Motor neuron (in vitro differentiated cells): ENCODE measurements at regions not wholly inside any gene's neighbourhood (a gene's known extent, or its start where the extent isn't known, plus 50 kb on each side); places are given as distances from the start of the nearest gene placed in this dataset.

Experiments
- ATAC-seq, 8 experiments: fragments of 200-7000 bp; cut with Tn5 transposase; replicated peaks in 6 of 8; 2 replicates each; pipeline ENCODE4 v1.8.0; 2021; ENCODE audit warnings: mild to moderate bottlenecking in 8 of 8, moderate library complexity in 8 of 8
- H3K27ac ChIP-seq, 2 donors: fragments of 250-450 bp; sonication (Bioruptor Pico); 2 replicates each; pipeline ENCODE4 v1.9.0; 2021; ENCODE audit warnings: antibody characterized with exemption in 2 of 2, mild to moderate bottlenecking in 2 of 2, moderate library complexity in 1 of 2
- H3K4me1 ChIP-seq, 2 donors: fragments of 250-450 bp; sonication (Bioruptor Pico); replicated peaks in 1 of 2; 2 replicates each; pipeline ENCODE4 v1.6.1; 2021; ENCODE audit warnings: antibody characterized with exemption in 2 of 2, mild to moderate bottlenecking in 2 of 2, moderate library complexity in 1 of 2
- H3K4me3 ChIP-seq, 5 donors: fragments of 250-450 bp; sonication (Bioruptor Pico); 2 replicates each; pipeline ENCODE4 v1.9.0; 2021; ENCODE audit warnings: antibody characterized with exemption in 5 of 5, mild to moderate bottlenecking in 5 of 5, moderate library complexity in 4 of 5
- WGBS, 10 experiments: fragments of 450-650 bp; shearing (Covaris generic); methylation state at CpG; one replicate each; pipeline ENCODE4 v1.0.0; 2022; 5-methylcytosine and 5-hydroxymethylcytosine counted together
- in situ Hi-C, 9 experiments: fragments of 400-800 bp; cut with MboI; loops; one replicate each; pipeline ENCODE4 v1.15.0; 2021; ENCODE audit warnings: low sequenced_read_pairs in 9 of 9, low pct_unique_long_range_greater_than_20kb in 2 of 9; ENCODE audit not compliant: unreplicated experiment in 9 of 9

GRCh38 chr1:25084407-25084806, 147.9 kb downstream of the SYF2 start:
- in situ Hi-C loops: no loop called here
- Histone ChIP-seq H3K4me3 (no peak overlapping the region), H3K27ac (no peak overlapping the region), H3K4me1 (peaks cover 5 to 10% of the 10 kb centered on the region in 2 donors)
- no peak for ATAC-seq
- 0 to 75% (median 29%) methylated on average over 1 of the region's 1 CpG; no CpG with 5 or more reads in 5 of the 10 experiments for WGBS, 10 experiments

DNA sequence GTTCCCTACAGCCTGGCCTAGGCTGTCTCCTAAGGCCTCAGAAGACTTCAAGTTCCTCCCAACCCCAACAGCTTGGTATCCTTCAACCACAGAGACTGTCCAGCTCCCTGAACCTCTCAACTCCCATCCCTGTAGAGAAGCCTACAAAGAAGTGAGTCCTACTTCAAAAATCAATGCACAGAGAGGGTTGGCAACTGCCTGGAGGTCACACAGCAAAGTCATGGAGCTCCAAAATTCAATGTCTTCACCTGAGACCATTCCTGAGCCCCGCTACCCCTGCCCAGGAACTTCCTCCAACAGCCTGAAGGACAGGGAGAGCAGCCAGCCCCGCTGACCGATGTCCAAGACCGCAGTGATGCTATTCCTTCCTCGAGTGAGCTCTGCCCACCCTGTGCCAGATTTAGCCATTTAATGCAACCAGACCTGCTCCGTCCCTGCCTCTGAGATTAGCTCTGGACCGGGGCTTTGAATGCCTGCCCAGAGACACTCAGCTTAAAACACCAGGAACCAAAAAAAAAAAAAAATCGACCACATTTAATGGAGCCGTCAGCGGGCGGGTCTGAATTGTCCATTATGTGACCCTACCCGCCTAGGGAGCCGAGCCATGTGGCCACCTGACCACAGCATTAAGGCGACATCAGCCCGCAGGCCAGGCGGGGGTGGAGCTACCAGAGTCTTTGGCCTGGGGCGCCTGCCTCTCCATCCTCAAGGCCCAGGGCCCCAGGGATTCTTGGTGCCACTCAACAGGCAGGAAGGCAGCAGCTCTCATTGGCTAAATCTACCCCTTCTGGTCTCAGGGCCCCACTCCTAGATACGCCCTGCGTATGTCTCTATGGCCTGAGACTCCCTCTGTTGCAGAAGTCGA, 148.6 kb downstream of the SYF2 start:
- H3K4me3 ChIP-seq: no peak overlapping the region
- WGBS, 10 experiments: 0 to 86% (median 68%) methylated on average over 1 to 18 of the region's 20 CpGs; no CpG with 5 or more reads in 3 of the 10 experiments
- in situ Hi-C loops: no loop called here
- peaks cover 5 to 8% of the 10 kb centered on the region in 2 donors for H3K4me1 ChIP-seq
- H3K27ac ChIP-seq: no peak overlapping the region
- ATAC-seq: peak in 7 of 8 experiments; percentile 28 to 92 (median 82)

GRCh38 chr1:25082995-25083394, 149.3 kb downstream of the SYF2 start:
- WGBS, 10 experiments: 80 to 88% methylated on average over 1 to 4 of the region's 5 CpGs; no CpG with 5 or more reads in 8 of the 10 experiments
- ATAC-seq: no peak
- H3K4me1 ChIP-seq: peaks cover 5 to 8% of the 10 kb centered on the region in 2 donors
- H3K27ac ChIP-seq: no peak overlapping the region
- no peak overlapping the region for H3K4me3 ChIP-seq
- in situ Hi-C loops: no loop called here

DNA sequence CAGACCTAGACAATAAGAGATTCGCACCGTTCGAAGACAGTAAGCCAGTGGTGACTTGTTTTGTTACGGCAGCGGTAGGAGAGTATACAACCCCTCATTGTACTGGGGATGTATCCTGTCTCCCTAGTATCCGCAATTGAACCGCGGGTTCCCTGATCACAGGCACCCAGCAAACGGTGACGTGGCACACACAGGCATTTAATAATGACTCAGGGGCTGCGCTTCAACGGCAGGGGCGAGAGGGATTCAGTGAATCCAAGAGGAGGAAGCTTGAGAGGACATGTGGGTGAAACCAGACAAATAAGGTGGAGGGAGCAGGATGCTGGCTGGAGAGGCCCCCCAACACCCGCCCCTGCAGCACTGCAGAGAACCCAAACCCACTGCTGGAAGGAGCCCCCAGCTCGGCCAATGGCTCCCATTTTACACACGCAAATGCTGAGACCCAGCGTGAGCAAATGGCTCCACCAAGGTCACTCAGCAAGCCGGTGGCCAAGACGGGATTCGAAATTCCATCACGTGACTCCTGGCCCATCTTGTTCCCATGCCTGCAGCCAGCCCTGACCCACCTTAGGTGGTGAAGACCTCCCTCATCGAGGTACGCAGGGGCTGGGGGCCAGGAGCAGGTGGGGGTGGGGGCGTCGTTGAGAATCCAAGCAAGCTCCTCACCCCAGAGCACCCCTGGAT, 149.9 kb downstream of the SYF2 start:
- ATAC-seq: no peak
- H3K4me1 ChIP-seq: peaks cover 5 to 8% of the 10 kb centered on the region in 2 donors
- no peak overlapping the region for H3K27ac ChIP-seq
- H3K4me3 ChIP-seq: no peak overlapping the region
- WGBS, 10 experiments: 73 to 90% (median 83%) methylated on average over 12 to 17 of the region's 25 CpGs; no CpG with 5 or more reads in 6 of the 10 experiments
- in situ Hi-C loops: no loop called here

DNA sequence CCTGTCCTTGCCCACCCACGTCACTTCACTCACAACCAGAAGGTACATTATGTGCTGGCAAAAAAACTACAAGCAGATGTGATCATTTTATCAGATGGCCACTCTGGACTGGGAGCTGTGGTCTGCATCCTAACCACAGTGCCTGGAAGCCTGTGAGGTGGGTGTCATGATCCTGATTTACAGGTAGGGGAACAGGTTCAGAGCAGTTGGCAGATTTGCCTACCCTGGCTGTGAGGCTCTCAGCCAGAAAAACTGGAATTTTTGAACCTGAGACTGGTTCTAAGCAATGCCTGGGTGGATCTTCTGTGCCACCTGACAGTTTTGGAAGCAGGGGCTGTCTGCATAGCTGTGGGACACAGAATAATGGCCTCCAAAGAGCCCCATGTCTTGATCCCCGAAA, 150.8 kb downstream of the SYF2 start:
- in situ Hi-C loops: no loop called here
- WGBS, 10 experiments: 20 to 100% (median 80%) methylated on average over 1 to 2 of the region's 2 CpGs; no CpG with 5 or more reads in 5 of the 10 experiments
- ATAC-seq: no peak
- Histone ChIP-seq H3K27ac (no peak overlapping the region), H3K4me3 (no peak overlapping the region), H3K4me1 (peaks cover 5 to 8% of the 10 kb centered on the region in 2 donors)

DNA sequence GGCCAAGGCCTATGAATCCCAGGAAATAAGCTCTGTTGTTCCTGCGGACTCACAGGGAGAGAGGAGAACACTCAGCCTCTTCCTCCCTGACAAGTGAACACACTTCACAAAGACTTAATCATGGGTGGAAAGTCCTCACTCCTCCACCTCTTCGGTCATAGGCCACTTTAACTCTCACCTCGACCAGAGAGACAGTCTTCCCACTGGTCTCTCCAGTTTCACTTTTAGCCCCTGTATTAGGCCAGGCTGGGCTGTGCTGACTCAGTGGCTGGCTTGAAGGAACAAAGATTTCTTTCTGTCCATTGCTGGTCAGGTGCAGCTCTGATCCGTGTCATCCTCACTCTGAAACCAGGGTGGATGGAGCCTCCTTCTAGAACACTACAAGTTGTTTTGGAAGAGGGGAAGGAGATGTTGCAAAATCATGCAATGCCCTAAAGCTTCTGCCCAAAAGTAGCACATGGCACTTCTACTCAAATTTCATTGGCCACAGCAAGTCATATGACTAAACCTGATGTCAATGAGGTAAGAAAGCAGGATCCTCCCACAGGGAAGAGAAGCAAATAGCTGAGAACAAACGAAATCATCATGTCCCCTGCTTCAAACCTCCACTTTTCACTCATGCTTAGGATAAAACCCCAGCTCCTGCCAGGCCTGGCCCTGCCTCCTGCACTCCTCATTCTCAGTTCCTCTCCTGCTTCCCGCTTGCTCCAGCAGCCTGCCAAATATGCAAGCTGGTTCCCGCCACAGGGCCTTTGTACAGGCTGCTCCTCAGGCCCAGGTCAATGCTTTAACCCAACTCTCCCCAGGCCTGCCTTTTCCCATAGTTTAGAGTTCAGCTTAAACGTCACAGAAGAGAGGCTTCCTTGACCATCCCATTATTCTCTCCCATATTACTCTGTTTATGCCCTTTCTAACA, 150.5 kb upstream of the RUNX3 start:
- in situ Hi-C loops: no loop called here
- WGBS, 10 experiments: 14 to 80% (median 67%) methylated on average over 1 to 8 of the region's 8 CpGs; no CpG with 5 or more reads in 1 of the 10 experiments
- Histone ChIP-seq H3K4me3 (no peak overlapping the region), H3K4me1 (peaks cover 5 to 8% of the 10 kb centered on the region in 2 donors), H3K27ac (no peak overlapping the region)
- peak in 1 of 8 experiments; percentile 31 for ATAC-seq

- Histone ChIP-seq H3K4me1 (peaks cover 5 to 8% of the 10 kb centered on the region in 2 donors), H3K4me3 (no peak overlapping the region), H3K27ac (no peak overlapping the region)
- in situ Hi-C loops: no loop called here
- no peak for ATAC-seq
Observed at GRCh38 chr1:25079048-25079447, 149.0 kb upstream of the RUNX3 start.

GRCh38 chr1:25074351-25075227, 144.5 kb upstream of the RUNX3 start:
- in situ Hi-C loops: no loop called here
- H3K27ac ChIP-seq: peak overlapping the region in 1 of 2 donors; percentile 48
- peaks cover 0 to 9% of the 10 kb centered on the region in 2 donors for H3K4me1 ChIP-seq
- no peak overlapping the region for H3K4me3 ChIP-seq
- peak in 3 of 8 experiments; percentile 15 to 87 (median 36) for ATAC-seq
- 35 to 71% (median 66%) methylated on average over 2 to 12 of the region's 13 CpGs; no CpG with 5 or more reads in 3 of the 10 experiments for WGBS, 10 experiments

DNA sequence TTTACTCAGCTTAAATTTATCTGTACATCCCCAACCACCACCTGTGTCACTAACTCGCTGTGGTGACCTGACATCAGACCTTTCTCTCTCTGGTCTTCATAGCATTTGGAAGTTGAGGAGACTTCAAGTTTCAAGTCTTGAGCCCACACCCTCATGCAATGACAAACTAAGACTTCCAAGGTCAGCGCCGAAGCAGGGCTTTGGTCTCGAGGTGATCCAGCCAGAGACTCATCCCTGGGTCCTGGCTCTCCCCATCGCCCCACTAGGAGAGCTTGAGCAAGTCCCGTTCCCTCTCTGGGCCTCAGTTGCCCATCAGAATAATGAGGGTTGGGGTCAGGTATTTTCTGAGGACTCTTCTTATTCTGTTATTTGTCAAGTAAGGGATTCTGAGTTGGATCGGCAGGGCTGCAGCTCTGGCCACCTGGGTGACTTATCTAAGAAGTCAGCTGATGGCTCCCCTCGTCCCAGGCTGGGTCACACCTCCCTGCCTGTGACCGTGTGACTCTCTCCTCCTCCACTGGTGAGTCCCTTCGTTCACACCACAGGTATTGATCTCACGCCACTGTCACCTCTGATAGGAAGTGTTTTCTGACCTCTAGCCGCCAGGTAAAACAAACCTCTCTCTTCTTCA, 143.7 kb upstream of the RUNX3 start:
- WGBS, 10 experiments: 36 to 93% (median 72%) methylated on average over 3 to 12 of the region's 12 CpGs; no CpG with 5 or more reads in 2 of the 10 experiments
- in situ Hi-C loops: no loop called here
- ATAC-seq: peak in 1 of 8 experiments; percentile 41
- Histone ChIP-seq H3K4me1 (peaks cover 0 to 9% of the 10 kb centered on the region in 2 donors), H3K27ac (peak overlapping the region in 1 of 2 donors; percentile 48), H3K4me3 (no peak overlapping the region)

DNA sequence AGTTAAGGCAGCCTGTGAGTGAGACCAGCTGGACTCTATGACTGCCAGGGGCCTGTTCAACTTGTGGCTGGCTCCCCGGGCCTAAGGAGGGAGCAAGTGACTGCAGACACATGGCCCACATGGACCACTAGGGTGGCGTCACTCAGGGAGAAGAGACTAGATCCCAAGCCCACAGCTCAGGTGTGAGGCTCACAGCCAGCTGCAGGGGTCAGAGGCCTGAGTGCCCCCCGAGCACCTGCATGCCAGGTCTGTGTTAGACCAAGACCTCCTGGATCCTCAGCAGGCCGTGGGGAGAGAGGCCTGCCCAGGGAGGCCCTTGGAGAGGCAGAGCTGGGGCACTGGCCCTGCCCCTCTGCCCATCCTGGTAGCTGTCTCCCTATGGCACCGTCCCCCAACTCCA, 142.4 kb upstream of the RUNX3 start:
- no peak for ATAC-seq
- Histone ChIP-seq H3K4me3 (no peak overlapping the region), H3K27ac (no peak overlapping the region), H3K4me1 (peaks cover 7 to 16% of the 10 kb centered on the region in 2 donors)
- in situ Hi-C loops: no loop called here
- 20 to 72% (median 41%) methylated on average over 1 to 5 of the region's 5 CpGs; no CpG with 5 or more reads in 3 of the 10 experiments for WGBS, 10 experiments

- 43 to 81% (median 80%) methylated on average over 1 to 4 of the region's 4 CpGs; no CpG with 5 or more reads in 5 of the 10 experiments for WGBS, 10 experiments
Observed at GRCh38 chr1:25068829-25069228, 138.8 kb upstream of the RUNX3 start.

More at GRCh38 chr1:25068829-25069228, 138.8 kb upstream of the RUNX3 start:
- Histone ChIP-seq H3K27ac (no peak overlapping the region), H3K4me3 (no peak overlapping the region), H3K4me1 (peaks cover 16 to 26% of the 10 kb centered on the region in 2 donors)
- in situ Hi-C loops: no loop called here
- ATAC-seq: no peak
